ENCODE measurements at regions not wholly inside any gene's neighbourhood (a gene's known extent, or its start where the extent isn't known, plus 50 kb on each side); places are given as distances from the start of the nearest gene placed in this dataset.

GRCh38 chr10:23988006-23988405 is 220.9 kb upstream of the KIAA1217 start:
- TF ChIP-seq CTCF (IDR thresholded peaks at IDR 0.05; ENCODE audit: poor library complexity, severe bottlenecking) = no peak
- TF ChIP-seq SMC3 (conservative IDR thresholded peaks at IDR 0.05; ENCODE audit: poor library complexity) = no peak
- TF ChIP-seq POLR2AphosphoS5 (IDR thresholded peaks at IDR 0.05) = no peak

Data from neural cell (in vitro differentiated cells).